A549 (cell line): ENCODE measurements at regions not wholly inside any gene's neighbourhood (a gene's known extent, or its start where the extent isn't known, plus 50 kb on each side); places are given as distances from the start of the nearest gene placed in this dataset.

Experiments
- BHLHE40 ChIP-seq: IDR thresholded peaks from 2 replicates; pipeline ENCODE4 v1.6.1; 2012; ENCODE audit warnings: low read depth, low read length, inconsistent platforms
- CEBPB ChIP-seq, 2 experiments: fragments of >200 bp in 1 of 2; sonication (Bioruptor Twin) in 1 of 2; formaldehyde crosslinking in 1 of 2; IDR thresholded peaks; 2 replicates each; pipeline ENCODE4 v1.6.1; 2012 to 2016
- EP300 ChIP-seq, 2 experiments: fragments of >200 bp; sonication (Bioruptor Twin); formaldehyde crosslinking; IDR thresholded peaks; 2 replicates in 1 of 2; 3 replicates in 1 of 2; pipeline ENCODE4 v1.6.1; 2016 to 2017
- MAZ ChIP-seq: fragments of 150-350 bp; IDR thresholded peaks from 2 replicates; pipeline ENCODE4 v1.6.1; 2014; ENCODE audit warnings: antibody characterized with exemption, low read depth, low read length, borderline replicate concordance
- NPAS2 ChIP-seq: fragments of 250-450 bp; sonication (Bioruptor Pico); IDR thresholded peaks from 2 replicates; pipeline ENCODE4 v1.8.0; 2022; ENCODE audit warnings: mild to moderate bottlenecking, moderate library complexity, borderline replicate concordance
- POLR2A ChIP-seq: IDR thresholded peaks from 2 replicates; pipeline ENCODE4 v1.6.1; 2012; ENCODE audit warnings: mild to moderate bottlenecking, low read length
- POLR2AphosphoS2 ChIP-seq: conservative IDR thresholded peaks from 2 replicates; pipeline ENCODE4 v1.6.1; 2012; ENCODE audit warnings: low read length, improper control_type of control experiment, inconsistent platforms
- RCOR1 ChIP-seq: fragments of 150-350 bp; IDR thresholded peaks from 2 replicates; pipeline ENCODE4 v1.6.1; 2014; ENCODE audit warnings: antibody characterized with exemption, low read length, low read depth
- TF ChIP-seq, protein P1 (sequence below): fragments of >200 bp; sonication (Bioruptor Twin); formaldehyde crosslinking; IDR thresholded peaks from 3 replicates; pipeline ENCODE4 v1.5.1; 2016
- TF ChIP-seq, protein P2 (sequence below): fragments of 450-650 bp; IDR thresholded peaks from 2 replicates; pipeline ENCODE4 v1.6.1; 2014; ENCODE audit warnings: antibody characterized with exemption

DNA sequence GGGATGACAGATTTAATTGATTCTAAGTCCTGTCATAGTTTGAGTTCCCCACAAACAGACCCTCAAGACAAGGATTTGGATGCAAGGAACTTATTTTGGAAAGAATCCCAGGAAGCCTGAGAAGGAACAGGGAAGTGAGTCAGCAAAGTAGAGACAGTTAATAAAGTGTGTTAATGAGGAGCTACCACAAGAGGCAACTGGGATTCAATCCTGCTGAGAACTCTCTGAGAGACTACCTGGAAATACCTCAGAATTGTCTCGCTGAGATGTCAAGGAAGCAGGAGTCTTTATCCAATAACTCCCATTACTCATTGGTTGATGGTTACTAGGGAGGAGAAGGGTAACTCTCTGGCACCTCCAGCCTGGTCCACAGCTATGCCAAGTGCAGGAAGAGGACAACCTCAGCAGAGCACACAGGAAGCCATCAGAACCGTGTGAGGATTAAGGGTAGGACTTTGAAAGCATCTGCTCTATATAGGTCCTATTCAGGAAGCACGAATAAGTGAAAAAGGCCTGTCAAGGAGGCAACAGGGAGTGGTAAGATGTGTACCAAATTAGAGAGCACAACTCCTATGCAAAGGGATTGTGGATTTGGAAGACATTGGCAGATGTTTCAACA lies 311.1 kb upstream of the KCNH8 start:
- no peak for TF ChIP-seq POLR2A
- no peak for TF ChIP-seq POLR2AphosphoS2
- TF ChIP-seq, protein P1, sequence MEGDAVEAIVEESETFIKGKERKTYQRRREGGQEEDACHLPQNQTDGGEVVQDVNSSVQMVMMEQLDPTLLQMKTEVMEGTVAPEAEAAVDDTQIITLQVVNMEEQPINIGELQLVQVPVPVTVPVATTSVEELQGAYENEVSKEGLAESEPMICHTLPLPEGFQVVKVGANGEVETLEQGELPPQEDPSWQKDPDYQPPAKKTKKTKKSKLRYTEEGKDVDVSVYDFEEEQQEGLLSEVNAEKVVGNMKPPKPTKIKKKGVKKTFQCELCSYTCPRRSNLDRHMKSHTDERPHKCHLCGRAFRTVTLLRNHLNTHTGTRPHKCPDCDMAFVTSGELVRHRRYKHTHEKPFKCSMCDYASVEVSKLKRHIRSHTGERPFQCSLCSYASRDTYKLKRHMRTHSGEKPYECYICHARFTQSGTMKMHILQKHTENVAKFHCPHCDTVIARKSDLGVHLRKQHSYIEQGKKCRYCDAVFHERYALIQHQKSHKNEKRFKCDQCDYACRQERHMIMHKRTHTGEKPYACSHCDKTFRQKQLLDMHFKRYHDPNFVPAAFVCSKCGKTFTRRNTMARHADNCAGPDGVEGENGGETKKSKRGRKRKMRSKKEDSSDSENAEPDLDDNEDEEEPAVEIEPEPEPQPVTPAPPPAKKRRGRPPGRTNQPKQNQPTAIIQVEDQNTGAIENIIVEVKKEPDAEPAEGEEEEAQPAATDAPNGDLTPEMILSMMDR: no peak
- TF ChIP-seq, protein P2, sequence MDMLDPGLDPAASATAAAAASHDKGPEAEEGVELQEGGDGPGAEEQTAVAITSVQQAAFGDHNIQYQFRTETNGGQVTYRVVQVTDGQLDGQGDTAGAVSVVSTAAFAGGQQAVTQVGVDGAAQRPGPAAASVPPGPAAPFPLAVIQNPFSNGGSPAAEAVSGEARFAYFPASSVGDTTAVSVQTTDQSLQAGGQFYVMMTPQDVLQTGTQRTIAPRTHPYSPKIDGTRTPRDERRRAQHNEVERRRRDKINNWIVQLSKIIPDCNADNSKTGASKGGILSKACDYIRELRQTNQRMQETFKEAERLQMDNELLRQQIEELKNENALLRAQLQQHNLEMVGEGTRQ: no peak
- TF ChIP-seq MAZ: no peak
- no peak for TF ChIP-seq NPAS2 (CRISPR knock-in tag)
- TF ChIP-seq EP300 (IDR thresholded peaks at IDR 0.05): no peak
- no peak for TF ChIP-seq BHLHE40
- no peak for TF ChIP-seq CEBPB (IDR thresholded peaks at IDR 0.05)
- TF ChIP-seq RCOR1: no peak
